Right lobe of liver (tissue), 6 donors: ENCODE measurements at regions not wholly inside any gene's neighbourhood (a gene's known extent, or its start where the extent isn't known, plus 50 kb on each side); places are given as distances from the start of the nearest gene placed in this dataset.

Experiments
- ATAC-seq, 4 donors: fragments of 200-7000 bp; cut with Tn5 transposase; one replicate each; pipeline ENCODE4 v1.9.1; 2020; ENCODE audit warnings: mild to moderate bottlenecking in 4 of 4, moderate library complexity in 4 of 4
- DNase-seq, 3 donors: peaks; one replicate each; pipeline ENCODE4 v3.0.0-alpha.2; 2020
- H3K27ac ChIP-seq, 3 donors: fragments of 200-600 bp; one replicate each; pipeline ENCODE4 v1.8.0; 2022
- H3K27me3 ChIP-seq, 2 donors: fragments of 200-600 bp; one replicate each; pipeline ENCODE4 v1.8.0; 2022
- H3K36me3 ChIP-seq, 4 donors: fragments of 200-600 bp; sonication (generic) in 1 of 4; one replicate each; pipeline versions ENCODE4 v1.5.1 to v1.8.0; 2017 to 2022; ENCODE audit warnings: control low read depth in 1 of 4
- H3K4me1 ChIP-seq, 4 donors: fragments of 200-600 bp; sonication (generic) in 1 of 4; one replicate each; pipeline versions ENCODE4 v1.5.1 to v1.8.0; 2017 to 2022; ENCODE audit warnings: control low read depth in 1 of 4
- H3K4me3 ChIP-seq, 3 donors: fragments of 200-600 bp; one replicate each; pipeline ENCODE4 v1.8.0; 2022
- H3K9me3 ChIP-seq, 4 donors: fragments of 200-600 bp; sonication (generic) in 1 of 4; one replicate each; pipeline versions ENCODE4 v1.5.1 to v1.8.0; 2017 to 2022; ENCODE audit warnings: control low read depth in 1 of 4
- CTCF ChIP-seq, 4 donors: fragments of 200-600 bp in 3 of 4; fragments of 450-650 bp in 1 of 4; IDR thresholded peaks; one replicate each; pipeline versions ENCODE4 v1.5.1 to v1.8.0; 2016 to 2022; ENCODE audit warnings: antibody characterized with exemption in 4 of 4, mild to moderate bottlenecking in 2 of 4
- POLR2A ChIP-seq: fragments of 450-650 bp; IDR thresholded peaks from one replicate; pipeline ENCODE4 v1.6.1; 2017; ENCODE audit warnings: antibody characterized with exemption, mild to moderate bottlenecking
- WGBS: methylation state at CpG from one replicate; pipeline ENCODE4 v1.1.6; 2018; ENCODE audit warnings: low coverage, low lambda C conversion rate; ENCODE audit not compliant: insufficient coverage; ENCODE audit errors: missing lambda C conversion rate; 5-methylcytosine and 5-hydroxymethylcytosine counted together
- intact Hi-C, 2 donors: fragments of 100-400 bp; cut with DNase I; formaldehyde crosslinking; loops; one replicate each; pipeline versions ENCODE4 v1.11.2 to v1.14.1; 2022
- donor health status: DM: no; HTN: yes; CAD: no.
- donor health status: DM: no; HTN: no; CAD: no.
- donor health status: DM: no; HTN: no; CAD: no.
- donor health status: DM: no; HTN: yes; CAD: no.
- donor health status: DM: no; HTN: yes; CAD: no.

DNA sequence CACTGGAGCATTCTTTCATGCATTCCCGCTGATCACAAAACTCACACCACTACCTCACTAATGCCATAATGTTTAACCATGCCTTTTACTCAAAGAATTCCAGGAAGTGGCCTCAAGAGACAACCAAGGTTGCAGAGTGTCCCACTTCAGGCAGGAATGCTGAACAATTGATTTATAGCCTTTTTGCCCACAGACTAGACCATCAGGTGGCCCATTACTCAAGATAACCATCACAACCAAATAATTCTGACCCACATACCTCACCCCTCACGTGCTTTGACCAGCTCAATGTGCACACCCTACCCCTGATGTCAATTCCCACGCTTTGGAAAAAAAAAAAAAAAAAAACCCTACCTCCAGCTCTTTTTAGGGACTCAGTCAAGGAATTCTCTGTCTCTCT is 220.6 kb upstream of the UFL1 start:
- DNase-seq, result no peak
- H3K36me3 ChIP-seq, result no peaks in the 10 kb centered on the region
- no peaks in the 10 kb centered on the region for H3K27me3 ChIP-seq
- TF ChIP-seq CTCF (IDR thresholded peaks at IDR 0.05) (no peak), POLR2A (no peak)
- no peak overlapping the region for H3K27ac ChIP-seq
- H3K9me3 ChIP-seq, result no peaks in the 10 kb centered on the region
- intact Hi-C loops, result no loop called here
- ATAC-seq, result no peak
- no peaks in the 10 kb centered on the region for H3K4me1 ChIP-seq
- H3K4me3 ChIP-seq, result no peak overlapping the region
- 11% methylated on average over 3 of the region's 3 CpGs for WGBS

DNA sequence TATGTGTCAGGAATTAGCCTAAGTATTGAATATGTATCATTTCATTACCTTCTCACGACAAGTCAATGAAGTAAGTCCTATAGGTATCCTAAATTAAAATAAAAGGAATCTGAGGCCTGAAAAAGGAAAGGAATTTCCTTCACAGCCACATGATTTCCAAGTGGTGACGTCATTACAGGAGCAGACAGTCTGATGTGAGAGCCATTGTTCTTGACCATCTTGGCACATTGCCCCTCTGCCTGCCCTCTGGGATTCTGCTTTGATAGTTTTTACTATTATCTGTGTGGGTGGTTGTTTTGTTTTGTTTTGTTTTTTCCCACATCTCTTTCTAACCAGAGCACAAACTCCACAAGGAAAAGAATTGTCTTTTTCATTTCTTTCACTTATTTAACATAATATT is 219.8 kb upstream of the UFL1 start:
- WGBS, result 42% methylated on average over 2 of the region's 2 CpGs
- H3K9me3 ChIP-seq, result no peaks in the 10 kb centered on the region
- DNase-seq, result no peak
- H3K4me3 ChIP-seq, result no peak overlapping the region
- H3K27ac ChIP-seq, result no peak overlapping the region
- H3K4me1 ChIP-seq, result no peaks in the 10 kb centered on the region
- no peaks in the 10 kb centered on the region for H3K27me3 ChIP-seq
- H3K36me3 ChIP-seq, result no peaks in the 10 kb centered on the region
- ATAC-seq, result no peak
- no peak for TF ChIP-seq CTCF (IDR thresholded peaks at IDR 0.05)
- TF ChIP-seq POLR2A, result no peak
- intact Hi-C loops, result no loop called here

- Histone ChIP-seq H3K36me3 (no peaks in the 10 kb centered on the region), H3K9me3 (no peaks in the 10 kb centered on the region), H3K27me3 (no peaks in the 10 kb centered on the region), H3K4me3 (no peak overlapping the region), H3K4me1 (no peaks in the 10 kb centered on the region), H3K27ac (no peak overlapping the region)
- no peak for ATAC-seq
- intact Hi-C loops, result no loop called here
- WGBS, result 31% methylated on average over 3 of the region's 3 CpGs
- TF ChIP-seq CTCF (IDR thresholded peaks at IDR 0.05) (no peak), POLR2A (no peak)
- DNase-seq, result no peak
Measured at GRCh38 chr6:96302991-96303390, 218.6 kb upstream of the UFL1 start.

DNA sequence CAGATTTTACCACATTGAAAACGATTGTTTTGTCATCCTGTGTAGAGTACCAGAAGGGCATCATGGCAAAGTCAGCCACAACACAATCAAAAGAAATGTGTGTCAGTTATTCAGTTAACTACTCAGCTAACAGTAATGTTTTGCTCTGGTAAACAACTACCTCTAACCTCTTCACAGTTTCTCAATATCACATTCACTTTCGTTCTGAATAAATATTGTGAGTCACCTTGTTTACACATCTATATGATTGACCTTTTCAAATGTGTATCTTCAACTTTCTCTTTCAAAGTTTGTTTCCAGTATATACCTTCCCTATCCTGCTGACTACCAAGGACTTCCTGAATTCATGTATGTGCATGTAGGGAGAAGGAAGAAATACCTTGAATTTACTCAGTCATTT is 216.6 kb upstream of the UFL1 start:
- WGBS, result 27% methylated on average over 2 of the region's 2 CpGs
- Histone ChIP-seq H3K4me3 (no peak overlapping the region), H3K36me3 (no peaks in the 10 kb centered on the region), H3K27ac (no peak overlapping the region), H3K9me3 (no peaks in the 10 kb centered on the region), H3K27me3 (no peaks in the 10 kb centered on the region), H3K4me1 (no peaks in the 10 kb centered on the region)
- TF ChIP-seq POLR2A (no peak), CTCF (IDR thresholded peaks at IDR 0.05) (no peak)
- intact Hi-C loops, result no loop called here
- ATAC-seq (no peak), DNase-seq (no peak)

DNA sequence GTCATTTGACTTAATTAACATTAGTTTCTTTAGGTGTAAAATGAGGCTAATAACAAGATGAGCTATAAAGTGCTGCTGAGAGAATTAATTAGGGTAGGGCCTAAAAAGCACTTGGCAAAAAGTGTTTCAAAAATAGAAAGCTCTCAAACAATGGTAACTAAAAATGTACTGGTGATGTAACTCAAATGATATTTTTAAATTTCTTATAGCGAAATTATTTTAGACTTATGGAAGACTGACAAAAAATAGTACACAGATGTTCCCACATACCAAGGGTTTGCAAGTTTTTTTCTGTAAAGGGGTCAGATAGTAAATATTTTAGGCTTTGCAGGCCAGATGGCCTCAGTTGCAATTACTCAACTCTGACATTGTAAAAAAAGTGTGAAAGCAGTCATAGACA is 190.7 kb upstream of the UFL1 start:
- Histone ChIP-seq H3K4me3 (no peak overlapping the region), H3K4me1 (no peaks in the 10 kb centered on the region), H3K36me3 (no peaks in the 10 kb centered on the region), H3K27me3 (no peaks in the 10 kb centered on the region), H3K9me3 (no peaks in the 10 kb centered on the region), H3K27ac (no peak overlapping the region)
- WGBS, result 69% methylated on average over 1 of the region's 1 CpG
- DNase-seq, result no peak
- TF ChIP-seq CTCF (IDR thresholded peaks at IDR 0.05) (no peak), POLR2A (no peak)
- ATAC-seq, result no peak
- intact Hi-C loops, result no loop called here
